HG03342 (cell line): ENCODE measurements at regions not wholly inside any gene's neighbourhood (a gene's known extent, or its start where the extent isn't known, plus 50 kb on each side); places are given as distances from the start of the nearest gene placed in this dataset.

Source experiments
- ATAC-seq: cut with Tn5 transposase; IDR thresholded peaks from one replicate; pipeline ENCODE4 v1.9.1; 2021; ENCODE audit warnings: mild to moderate bottlenecking, moderate library complexity; ENCODE audit not compliant: unreplicated experiment

DNA sequence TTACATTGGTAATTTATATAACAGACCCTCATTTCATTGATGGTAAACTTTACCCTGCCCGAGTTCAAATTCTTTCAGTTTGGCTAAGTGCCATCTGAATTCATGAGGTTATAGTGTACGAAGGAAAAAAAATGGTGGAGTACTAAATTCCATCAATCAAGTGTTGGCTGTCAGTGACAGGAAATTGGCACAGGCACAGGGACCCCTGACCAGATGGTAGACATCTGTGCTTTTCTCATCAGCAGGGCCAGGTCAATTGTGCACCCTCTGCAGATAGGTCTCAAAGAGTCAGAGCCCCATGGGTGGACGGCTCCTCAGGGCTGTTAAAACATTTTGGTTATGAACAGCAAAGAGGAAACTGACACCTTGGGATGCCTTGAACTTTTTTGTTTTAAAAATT, 439.2 kb downstream of the SETBP1 start:
- no peak for ATAC-seq

- no peak for ATAC-seq
Measured at GRCh38 chr18:45121146-45121545, 440.5 kb downstream of the SETBP1 start.

- no peak for ATAC-seq
Measured at GRCh38 chr18:45122506-45122905, 441.8 kb downstream of the SETBP1 start.

GRCh38 chr18:45127405-45127804, 446.7 kb downstream of the SETBP1 start:
- ATAC-seq: no peak

DNA sequence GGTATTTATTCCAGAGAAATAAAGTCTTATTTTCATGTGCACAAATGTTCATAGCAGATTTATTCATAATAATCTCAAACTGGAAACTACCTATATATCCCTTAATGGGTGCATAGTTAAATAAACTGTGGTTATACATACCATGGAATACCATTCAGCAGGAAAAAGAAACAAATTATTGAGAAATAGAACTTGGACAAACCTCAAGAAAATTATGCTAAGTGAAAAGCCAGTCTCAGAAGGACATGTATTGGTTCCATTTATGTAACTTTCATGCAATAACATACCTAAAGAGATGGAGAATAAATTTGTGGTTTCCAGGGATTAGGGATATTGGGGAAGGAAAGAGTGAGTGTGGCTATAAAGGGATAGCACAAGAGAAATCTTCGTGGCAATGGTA, 452.6 kb downstream of the SETBP1 start:
- no peak for ATAC-seq

DNA sequence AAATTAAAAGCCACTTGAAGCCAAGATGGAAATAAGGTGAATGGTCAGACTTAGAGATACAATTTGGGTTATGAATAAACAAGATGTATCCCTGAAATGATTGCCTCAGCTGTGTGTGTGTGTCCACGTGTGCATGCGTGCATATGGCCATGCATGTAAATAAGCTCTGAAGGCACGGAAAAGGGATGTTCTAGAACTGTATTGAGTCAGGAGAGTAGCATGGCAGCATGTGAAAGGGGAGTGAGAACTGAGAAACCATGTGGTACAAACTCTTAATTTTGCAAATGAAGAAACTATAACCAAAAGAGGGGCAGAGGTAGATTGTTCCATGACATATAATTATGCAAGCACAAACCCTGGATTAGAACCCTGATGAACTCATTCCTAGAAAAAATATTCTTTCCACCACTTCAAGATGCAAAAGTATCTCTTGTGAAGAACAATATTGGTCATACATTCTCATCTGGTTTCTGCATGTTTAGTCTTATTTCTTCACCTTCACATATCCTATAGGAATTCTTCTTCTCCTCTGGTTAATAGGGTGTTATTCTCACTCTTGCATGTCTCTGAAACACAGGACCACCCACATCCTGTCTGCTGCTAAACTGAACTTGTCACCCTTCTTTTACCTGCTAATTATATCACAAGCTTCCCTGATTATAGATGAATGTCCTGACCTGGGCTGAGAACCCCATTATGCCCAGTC, 455.8 kb downstream of the SETBP1 start:
- ATAC-seq: no peak

GRCh38 chr18:45137087-45137419, 456.4 kb downstream of the SETBP1 start:
- ATAC-seq: no peak

- ATAC-seq: no peak
Measured at GRCh38 chr18:45139478-45139877, 458.8 kb downstream of the SETBP1 start.

- ATAC-seq: no peak
Measured at GRCh38 chr18:45142868-45143267, 462.2 kb downstream of the SETBP1 start.

DNA sequence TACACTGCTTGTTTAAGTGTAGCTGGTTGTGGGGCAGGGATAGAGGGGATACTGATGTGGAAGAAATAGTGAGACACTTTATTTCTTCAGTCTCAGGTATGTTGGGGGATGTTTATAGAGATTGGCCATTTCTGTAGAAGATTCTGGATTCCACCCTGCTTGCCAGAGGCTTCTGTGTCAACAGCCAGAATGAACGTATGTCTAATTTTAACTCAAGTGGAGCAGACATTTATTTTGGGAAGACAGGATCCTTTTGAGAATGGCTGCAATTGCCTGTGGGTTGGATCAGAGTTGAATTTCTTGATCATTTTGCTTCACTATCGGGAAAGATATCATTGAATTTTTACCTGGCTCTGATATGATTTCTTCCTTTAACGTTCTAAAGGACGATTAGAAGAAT, 465.6 kb upstream of the SLC14A2 start:
- no peak for ATAC-seq

DNA sequence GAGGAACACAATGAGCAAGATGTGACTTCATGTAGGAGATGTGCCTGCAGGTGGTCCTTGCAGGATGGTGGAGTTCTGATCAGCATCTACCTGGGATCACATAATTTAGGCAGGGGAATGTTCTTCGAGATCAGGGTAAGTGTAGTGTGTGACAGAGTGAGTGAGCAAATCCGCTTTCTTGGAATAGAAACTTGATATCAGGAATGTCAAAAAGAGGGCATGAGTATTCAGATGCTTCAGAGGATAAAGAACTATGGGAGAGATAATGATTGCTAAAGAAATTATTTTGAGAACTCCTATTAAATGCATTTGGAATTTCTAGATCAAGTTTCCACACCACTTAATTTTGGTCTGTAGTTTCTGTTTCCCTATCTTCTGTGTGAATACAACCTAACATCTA, 463.6 kb upstream of the SLC14A2 start:
- no peak for ATAC-seq

GRCh38 chr18:45155526-45155925, 459.8 kb upstream of the SLC14A2 start:
- ATAC-seq: no peak

DNA sequence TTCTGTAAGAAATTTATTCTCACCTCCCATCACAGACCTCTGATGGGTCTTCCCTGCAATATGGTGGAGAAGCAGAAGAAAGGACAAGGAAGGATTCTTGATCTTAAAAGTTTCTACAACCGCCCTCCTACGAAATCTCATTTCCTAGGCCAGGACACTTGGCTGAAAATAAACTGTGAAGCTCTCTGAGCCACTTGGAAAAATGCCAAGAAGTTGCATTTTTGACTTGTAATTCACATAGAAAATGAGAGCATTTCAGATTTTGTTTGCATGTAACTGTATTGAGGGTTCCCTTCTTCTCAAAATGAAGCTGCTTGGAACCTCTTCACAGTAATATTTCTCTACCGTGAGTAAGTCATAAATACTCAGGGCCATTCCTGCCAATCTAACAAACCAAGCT, 458.3 kb upstream of the SLC14A2 start:
- no peak for ATAC-seq

DNA sequence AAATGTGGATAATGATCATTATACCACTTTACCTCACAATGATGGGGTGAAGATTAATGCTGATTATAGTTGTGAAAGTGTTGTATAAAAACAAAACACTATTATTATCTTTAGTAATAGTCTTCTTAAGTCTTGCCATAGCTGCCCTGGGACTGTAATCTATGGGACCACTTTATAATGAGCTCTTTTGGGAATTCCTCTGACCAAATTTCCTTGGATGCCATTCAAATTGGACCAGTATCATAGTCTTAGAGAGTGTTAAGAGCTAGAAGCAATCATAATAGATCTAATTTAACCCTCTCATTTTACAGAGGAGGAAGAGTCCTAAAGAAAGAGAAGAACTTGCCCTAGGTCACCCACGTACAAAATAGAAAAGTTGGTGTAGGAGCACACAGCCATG, 457.7 kb upstream of the SLC14A2 start:
- no peak for ATAC-seq

GRCh38 chr18:45161850-45162249, 453.4 kb upstream of the SLC14A2 start:
- ATAC-seq: peak; percentile 66

DNA sequence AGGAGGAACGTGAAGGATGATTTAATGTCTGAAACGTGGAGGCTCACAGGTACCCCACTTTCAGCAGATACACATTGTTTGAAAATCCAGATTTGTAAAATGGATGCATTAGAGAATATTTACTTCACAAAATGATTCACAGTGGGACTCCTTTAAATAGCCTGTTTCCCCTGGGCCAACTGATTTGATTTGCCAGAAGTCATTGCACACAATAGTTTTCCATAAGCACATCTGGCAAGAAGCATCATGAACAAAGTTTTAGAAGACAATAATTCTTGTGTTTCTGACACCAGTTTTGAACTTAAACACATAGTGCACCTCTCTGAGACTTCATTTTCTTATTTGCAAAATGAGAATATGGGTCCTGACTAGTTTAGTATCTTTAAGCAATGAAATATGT, 451.4 kb upstream of the SLC14A2 start:
- no peak for ATAC-seq

- no peak for ATAC-seq
Measured at GRCh38 chr18:45164551-45164950, 450.7 kb upstream of the SLC14A2 start.

DNA sequence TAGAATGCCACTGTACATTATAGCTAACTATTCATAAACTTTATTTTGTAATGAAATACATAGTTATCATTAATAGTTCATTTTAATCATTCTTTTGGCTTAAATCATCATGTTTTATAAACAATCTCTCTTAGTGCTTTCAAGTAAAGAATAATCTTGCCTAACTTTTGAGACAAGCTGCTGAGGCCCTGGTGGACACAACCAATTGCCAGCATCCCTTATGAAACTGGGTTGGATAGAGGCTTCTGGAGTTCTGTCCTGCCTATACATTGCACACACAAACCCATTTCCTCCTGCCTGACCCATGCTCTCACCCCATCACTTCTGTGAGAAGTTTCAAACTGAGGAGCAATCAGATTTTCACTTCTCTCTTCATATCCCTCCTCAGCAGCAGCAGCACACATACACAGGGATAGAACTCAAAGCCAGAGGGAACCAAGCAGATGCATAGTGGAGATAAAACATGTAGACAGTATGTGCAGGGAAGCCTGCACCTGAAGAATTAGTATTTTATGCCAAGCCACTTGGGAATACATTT, 450.0 kb upstream of the SLC14A2 start:
- ATAC-seq: no peak

- no peak for ATAC-seq
Measured at GRCh38 chr18:45165871-45166270, 449.4 kb upstream of the SLC14A2 start.

DNA sequence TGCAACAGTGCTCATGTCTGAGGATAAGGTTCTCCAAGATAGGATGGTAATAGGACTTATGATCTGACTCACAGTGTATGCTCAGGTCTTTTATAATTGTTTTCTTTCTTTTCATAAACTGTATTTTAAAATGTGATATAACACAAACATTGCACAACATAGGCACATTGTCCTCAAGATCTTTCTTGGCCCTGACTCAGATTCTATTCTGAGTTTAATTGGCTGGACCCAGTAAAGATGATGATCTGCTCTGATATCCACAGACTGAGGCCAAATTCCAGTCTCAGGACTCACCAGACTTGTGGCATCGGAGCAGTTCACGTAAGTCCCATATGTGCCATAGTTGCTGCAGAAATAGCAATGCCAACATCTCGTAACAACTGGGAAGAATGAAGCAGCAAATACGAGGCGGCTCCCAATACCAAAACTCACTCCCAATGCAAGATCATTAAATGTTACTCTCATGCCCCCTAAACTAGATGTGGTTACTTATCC, 448.9 kb upstream of the SLC14A2 start:
- ATAC-seq: no peak

- peak; percentile 53 for ATAC-seq
Measured at GRCh38 chr18:45166836-45167551, 448.3 kb upstream of the SLC14A2 start.

DNA sequence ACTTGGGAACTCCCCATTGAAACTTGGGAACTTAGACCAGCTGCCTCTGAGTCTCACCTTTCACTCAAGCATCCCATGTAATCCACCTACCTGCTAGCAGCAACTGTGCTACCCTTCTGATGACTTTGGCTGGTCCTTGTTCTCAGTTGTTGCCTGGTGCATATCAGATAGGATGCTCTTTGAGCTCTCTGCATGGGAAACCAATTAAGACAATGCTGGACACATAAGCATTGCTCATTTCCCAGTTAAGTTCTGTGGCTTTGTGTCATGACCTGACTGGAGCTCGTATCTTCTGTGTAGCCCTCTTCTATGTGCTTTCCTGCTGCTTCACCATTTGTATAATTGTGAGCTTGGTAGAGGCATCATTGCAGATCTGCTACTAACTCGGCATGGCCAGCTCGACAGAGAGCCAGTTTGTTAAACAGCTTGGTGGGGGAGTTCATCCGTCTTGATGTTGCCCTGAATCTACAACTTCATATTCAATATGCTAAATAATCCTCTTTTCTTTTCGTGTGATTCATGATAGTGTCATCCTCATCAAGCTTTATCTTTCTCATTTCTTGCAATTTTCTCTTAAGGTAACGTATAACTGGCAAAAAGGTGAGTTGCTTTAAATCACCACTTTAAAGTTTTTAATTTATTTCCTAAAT, 447.5 kb upstream of the SLC14A2 start:
- ATAC-seq: no peak
